GM12878 (cell line): ENCODE measurements at regions not wholly inside any gene's neighbourhood (a gene's known extent, or its start where the extent isn't known, plus 50 kb on each side); places are given as distances from the start of the nearest gene placed in this dataset.

Source experiments
- ATAC-seq: fragments of 200-7000 bp; cut with Tn5 transposase; 3 replicates; pipeline ENCODE4 v1.9.1; 2020; ENCODE audit warnings: mild to moderate bottlenecking, moderate library complexity
- BruUV-seq: library from RNA; stranded (reverse); fragments of 400-500 nt; replicated peaks from 2 replicates; lab custom pipeline; 2021; lab: Mats Ljungman, UMichigan
- CTCF ChIA-PET: fragments of 300-600 bp; sonication (Branson Sonifier 250); formaldehyde crosslinking; extraction: SDS; loops from one replicate; lab custom pipeline; 2021; ENCODE audit warnings: inconsistent platforms; lab: Yijun Ruan, JAX
- POLR2A ChIA-PET: fragments of 350-600 bp; formaldehyde crosslinking; extraction: SDS; loops from one replicate; lab custom pipeline; 2021; ENCODE audit warnings: inconsistent platforms; lab: Charles Lee
- RAD21 ChIA-PET: fragments of 300-600 bp; sonication (Branson Sonifier 250); formaldehyde crosslinking; loops from one replicate; lab custom pipeline; 2023; ENCODE audit warnings: antibody characterized with exemption; ENCODE audit not compliant: unreplicated experiment; lab: Charles Lee
- SMC1A ChIA-PET: fragments of 300-600 bp; sonication (Branson Sonifier 250); formaldehyde crosslinking; loops from one replicate; lab custom pipeline; 2023; ENCODE audit not compliant: unreplicated experiment, uncharacterized antibody; lab: Charles Lee
- DNase-seq: peaks from one replicate; pipeline ENCODE4 v3.0.0-alpha.2; 2011; ENCODE audit warnings: low read depth, low spot score
- FAIRE-seq: peaks from 3 replicates; lab custom pipeline; 2011; peaks lifted over from hg19 to GRCh38; lab: Jason Lieb, UNC
- H2AFZ ChIP-seq: 2 replicates; pipeline ENCODE4 v1.6.0; 2011; ENCODE audit warnings: low read depth, low read length, control low read depth; ENCODE audit not compliant: control insufficient read depth
- H3K27ac ChIP-seq: 2 replicates; pipeline ENCODE4 v1.5.1; 2011; ENCODE audit warnings: control low read depth; ENCODE audit not compliant: control insufficient read depth, insufficient read depth
- H3K27me3 ChIP-seq, 2 experiments: replicated peaks in 1 of 2; 2 replicates each; pipeline versions ENCODE4 v1.6.0 to v1.6.1; 2011; ENCODE audit warnings: low read length in 1 of 2; ENCODE audit not compliant: control insufficient read depth in 2 of 2, insufficient read depth in 2 of 2
- H3K36me3 ChIP-seq, 2 experiments: 2 replicates each; pipeline ENCODE4 v1.5.1; 2011; ENCODE audit warnings: low read length in 1 of 2; ENCODE audit not compliant: control insufficient read depth in 2 of 2, insufficient read depth in 2 of 2
- H3K4me1 ChIP-seq: 2 replicates; pipeline ENCODE4 v1.6.1; 2011; ENCODE audit warnings: mild to moderate bottlenecking, low read length, moderate library complexity, mixed read lengths; ENCODE audit not compliant: control insufficient read depth, insufficient read depth
- H3K4me2 ChIP-seq: 2 replicates; pipeline ENCODE4 v1.6.0; 2011; ENCODE audit warnings: control low read depth; ENCODE audit not compliant: control insufficient read depth, insufficient read depth
- H3K4me3 ChIP-seq: fragments of 200-600 bp; sonication (generic); 2 replicates; pipeline ENCODE4 v1.5.1; 2016
- H3K79me2 ChIP-seq: 2 replicates; pipeline ENCODE4 v1.6.0; 2011; ENCODE audit warnings: low read length; ENCODE audit not compliant: control insufficient read depth, insufficient read depth
- H3K9ac ChIP-seq: 2 replicates; pipeline ENCODE4 v1.8.0; 2011; ENCODE audit warnings: low read length, control low read depth, mixed read lengths; ENCODE audit not compliant: control insufficient read depth, insufficient read depth
- H3K9me3 ChIP-seq: replicated peaks from 3 replicates; pipeline ENCODE4 v1.5.1; 2011; ENCODE audit warnings: mild to moderate bottlenecking, low read length; ENCODE audit not compliant: control insufficient read depth, insufficient read depth
- H4K20me1 ChIP-seq: 2 replicates; pipeline ENCODE4 v1.6.0; 2011; ENCODE audit not compliant: control insufficient read depth, insufficient read depth
- CEBPZ ChIP-seq: fragments of 150-350 bp; IDR thresholded peaks from 2 replicates; pipeline ENCODE4 v1.6.1; 2016; ENCODE audit warnings: low read depth, low read length
- CHD2 ChIP-seq: IDR thresholded peaks from 2 replicates; pipeline ENCODE4 v1.6.1; 2011; ENCODE audit warnings: low read depth, low read length, improper control_type of control experiment, borderline replicate concordance
- MEF2B ChIP-seq: fragments of 450-650 bp; IDR thresholded peaks from 2 replicates; pipeline ENCODE4 v1.6.1; 2018; ENCODE audit warnings: mild to moderate bottlenecking, moderate library complexity; ENCODE audit not compliant: partially characterized antibody, poor library complexity, severe bottlenecking
- NRF1 ChIP-seq: conservative IDR thresholded peaks from 2 replicates; pipeline ENCODE4 v1.6.1; 2011; ENCODE audit warnings: mild to moderate bottlenecking, low read depth, low read length, improper control_type of control experiment
- PKNOX1 ChIP-seq: fragments of 450-650 bp; IDR thresholded peaks from 2 replicates; pipeline ENCODE4 v1.6.1; 2016; ENCODE audit warnings: mild to moderate bottlenecking
- SREBF2 ChIP-seq: IDR thresholded peaks from 2 replicates; pipeline ENCODE4 v1.6.1; 2012; ENCODE audit warnings: mild to moderate bottlenecking, low read length
- YBX1 ChIP-seq: fragments of 450-650 bp; IDR thresholded peaks from 2 replicates; pipeline ENCODE4 v1.6.1; 2016; ENCODE audit warnings: antibody characterized with exemption
- ZBED1 ChIP-seq: IDR thresholded peaks from 2 replicates; pipeline ENCODE4 v1.6.1; 2016; ENCODE audit warnings: borderline replicate concordance
- ZBTB11 ChIP-seq: fragments of 450-650 bp; formaldehyde crosslinking; IDR thresholded peaks from 2 replicates; pipeline ENCODE4 v1.5.0; 2022; ENCODE audit warnings: mild to moderate bottlenecking, missing genetic modification characterization
- ZNF274 ChIP-seq: IDR thresholded peaks from one replicate; pipeline ENCODE4 v1.8.0; 2011; ENCODE audit not compliant: insufficient read length, insufficient read depth
- WGBS: methylation state at CpG from one replicate; pipeline ENCODE4 v1.1.6; 2016; ENCODE audit warnings: low lambda C conversion rate; ENCODE audit not compliant: insufficient replicate concordance, insufficient coverage; ENCODE audit errors: missing lambda C conversion rate; 5-methylcytosine and 5-hydroxymethylcytosine counted together
- in situ Hi-C: fragments of 300-500 bp; cut with MboI; formaldehyde crosslinking; loops from 9 replicates; pipeline ENCODE4 v1.14.3; 2018; ENCODE audit warnings: mixed read lengths
- intact Hi-C: fragments of 100-400 bp; cut with micrococcal nuclease; formaldehyde crosslinking; loops from one replicate; pipeline ENCODE4 v1.14.2; 2022; ENCODE audit not compliant: unreplicated experiment

DNA sequence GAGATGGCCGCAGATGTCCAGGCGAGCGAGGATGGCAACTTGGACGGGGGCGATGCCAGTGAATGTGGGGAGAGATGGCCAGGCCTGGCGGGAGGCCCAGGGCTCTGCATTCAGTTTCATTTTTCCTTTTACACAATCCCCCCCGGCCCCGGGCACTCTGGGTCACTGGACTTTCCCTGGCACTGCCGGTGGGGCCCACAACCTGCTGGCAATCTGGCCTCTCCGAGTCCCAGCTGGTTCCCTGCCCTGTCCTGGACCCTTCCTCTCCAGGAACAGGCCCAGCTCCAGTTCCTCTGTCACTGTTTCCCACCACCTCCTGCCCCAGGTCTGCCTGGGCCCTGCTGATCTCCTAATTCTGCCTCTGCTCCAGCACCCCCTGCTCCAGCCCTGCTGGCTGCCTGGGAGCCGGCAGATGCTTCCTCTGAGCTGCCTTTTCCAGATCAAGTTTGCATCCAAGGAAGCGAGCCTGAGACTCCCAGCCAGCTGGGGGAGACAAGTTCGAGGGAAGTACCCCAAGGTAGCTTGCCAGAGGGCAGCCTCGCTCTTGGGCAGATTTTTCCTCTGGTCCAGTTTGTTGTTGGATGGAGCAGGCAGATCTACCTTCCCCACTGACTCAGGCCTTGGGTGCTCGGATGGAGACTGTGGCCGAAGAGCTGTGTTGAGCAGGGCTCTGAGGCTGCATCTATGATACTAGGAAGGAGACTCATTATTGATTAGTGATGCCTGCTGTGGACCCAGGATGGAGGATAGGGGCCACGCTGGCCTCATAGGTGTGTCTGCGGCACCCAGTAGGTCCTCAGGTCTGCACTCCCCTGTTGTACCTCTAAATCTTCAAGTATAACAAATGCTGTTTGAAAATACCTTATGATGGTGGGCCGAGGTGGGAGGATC, 83.2 kb downstream of the CEBPB start (continued):
- TF ChIP-seq PKNOX1 (no peak), CHD2 (no peak), ZBED1 (no peak), MEF2B (no peak), SREBF2 (no peak), ZNF274 (no peak), NRF1 (no peak)

DNA sequence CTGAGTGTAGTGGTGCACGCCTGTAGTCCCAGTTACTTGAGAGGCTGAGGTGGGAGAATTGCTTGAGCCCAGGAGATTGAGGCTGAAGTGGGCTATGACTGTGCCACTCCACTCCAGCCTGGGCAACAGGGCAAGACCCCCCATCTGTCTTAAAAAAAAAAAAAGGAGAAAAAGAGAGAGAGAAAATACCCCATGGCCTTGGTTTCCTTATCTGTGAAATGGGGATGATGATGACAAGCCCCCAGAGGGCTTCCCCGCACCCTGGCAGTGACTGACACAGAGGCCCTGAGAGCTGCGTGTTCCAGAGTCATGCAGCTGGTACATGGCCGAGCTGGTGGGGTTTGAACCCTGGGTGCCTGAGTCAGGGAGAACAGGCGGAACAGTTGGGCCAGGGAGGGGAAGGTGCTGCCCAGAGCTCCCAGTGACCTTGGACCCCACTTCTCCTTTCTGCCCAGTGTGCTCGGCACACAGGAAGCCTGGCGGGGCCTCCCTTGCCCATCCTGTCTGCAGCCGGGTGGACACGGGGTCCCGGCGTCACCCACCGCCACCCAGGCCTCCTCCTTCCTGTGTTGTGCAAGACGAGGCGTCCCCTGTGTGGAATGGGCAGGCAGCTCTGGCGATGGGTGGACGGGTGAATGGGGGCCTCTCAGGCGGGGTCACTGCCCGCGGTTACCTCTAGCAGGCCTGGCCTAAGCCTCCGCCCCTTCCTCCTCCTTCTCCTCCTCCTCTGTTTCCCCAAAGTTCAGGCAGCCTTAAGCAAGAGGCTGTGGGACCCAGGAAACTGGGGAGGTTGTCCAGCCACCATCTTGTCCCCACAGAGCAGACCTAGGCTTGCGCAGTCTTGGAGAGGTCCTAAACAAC, 84.2 kb downstream of the CEBPB start:
- DNase-seq (no peak), FAIRE-seq (no peak), ATAC-seq (no peak)
- no peaks in the 10 kb centered on the region for H3K79me2 ChIP-seq
- no peak overlapping the region for H3K27ac ChIP-seq
- no peak for TF ChIP-seq CEBPZ
- no peak for TF ChIP-seq ZBTB11 (CRISPR knock-in tag)
- no peak for TF ChIP-seq YBX1
- no peak overlapping the region for H3K4me2 ChIP-seq
- ChIA-PET RAD21 (no interaction called here), CTCF (no interaction called here), SMC1A (interaction anchor here (1.0 kb wide), 1 partner anchor 10 kb away, joined by 3 read pairs; no protein-coding TSS in a partner anchor), POLR2A (no interaction called here)
- in situ Hi-C loops (no loop called here), intact Hi-C loops (no loop called here)
- H3K27me3 ChIP-seq = no peaks in the 10 kb centered on the region; a peak in 1 of 4 replicates
- H3K9me3 ChIP-seq = no peaks in the 10 kb centered on the region
- WGBS = 46% methylated on average over 21 of the region's 21 CpGs
- no peak overlapping the region for H3K9ac ChIP-seq
- no TSS peak for BruUV-seq
- H4K20me1 ChIP-seq = no peaks in the 10 kb centered on the region
- H3K4me3 ChIP-seq = no peak overlapping the region
- no peaks in the 10 kb centered on the region for H3K4me1 ChIP-seq
- no peak overlapping the region for H2AFZ ChIP-seq
- no peaks in the 10 kb centered on the region for H3K36me3 ChIP-seq
